ENCODE measurements at regions not wholly inside any gene's neighbourhood (a gene's known extent, or its start where the extent isn't known, plus 50 kb on each side); places are given as distances from the start of the nearest gene placed in this dataset.

DNA sequence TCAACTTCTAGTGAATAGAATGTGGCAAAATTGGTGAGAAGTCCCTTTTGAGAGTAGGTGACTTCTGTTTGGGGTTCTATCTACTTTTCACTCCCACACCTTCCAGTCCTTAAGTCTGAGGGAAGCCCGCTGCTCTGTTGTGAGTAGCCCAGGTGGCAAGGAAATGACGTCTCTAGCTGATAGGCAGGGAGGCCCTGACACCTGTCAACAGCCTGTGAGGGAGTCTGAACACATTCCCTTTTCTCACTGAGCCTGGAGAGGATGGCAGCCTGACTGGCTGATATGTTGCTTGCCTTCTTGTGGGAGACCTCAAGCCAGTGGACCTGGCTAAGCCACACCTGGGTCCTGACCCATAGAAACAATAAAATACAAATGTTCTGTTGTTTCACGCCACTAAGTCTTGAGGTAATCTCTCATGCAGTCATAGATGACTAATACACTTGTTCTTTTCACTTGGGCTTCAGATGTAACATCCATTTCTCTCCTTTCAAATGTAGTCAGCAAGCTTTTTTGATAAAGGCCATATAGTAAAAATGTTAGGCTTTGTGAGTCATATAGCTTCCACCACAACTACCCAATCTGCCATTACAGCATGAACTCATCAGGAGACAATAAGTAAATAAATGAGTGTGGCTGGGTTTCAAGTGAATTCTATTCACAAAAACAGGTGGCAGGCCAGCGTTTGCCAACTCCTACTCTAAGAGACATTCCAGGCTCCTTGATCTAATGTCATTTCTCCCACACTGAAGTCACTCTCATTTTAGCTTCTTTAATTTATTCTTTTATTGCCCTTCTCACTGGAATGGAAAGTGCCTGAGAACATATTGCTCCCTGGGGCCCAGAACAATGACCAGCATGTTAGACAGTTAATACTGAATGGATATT is 265.1 kb upstream of the MAD2L1 start:
- no peak overlapping the region for H3K27ac ChIP-seq (ENCODE audit: extremely low read length, insufficient read depth, low read length)
- no peak for ATAC-seq
- CTCF ChIA-PET (ENCODE audit: low intra/inter-chr PET ratio, low total read pairs): no interaction called here

More for the DNA sequence above, 265.1 kb upstream of the MAD2L1 start:
- no peaks in the 10 kb centered on the region for H3K36me3 ChIP-seq (replicated peaks in 1 of 2; ENCODE audit: control insufficient read depth in 1 of 2, insufficient read depth in 2 of 2, low read length in 2 of 2)
- no peak for TF ChIP-seq ZSCAN30 (CRISPR knock-in tag; IDR thresholded peaks at IDR 0.05)
- TF ChIP-seq RXRB (CRISPR knock-in tag; IDR thresholded peaks at IDR 0.05; ENCODE audit: borderline replicate concordance): no peak
- TF ChIP-seq RFXANK (CRISPR knock-in tag; IDR thresholded peaks at IDR 0.05): no peak
- TF ChIP-seq ZNF446 (CRISPR knock-in tag; IDR thresholded peaks at IDR 0.05): no peak
- no peak for TF ChIP-seq NFAT5 (CRISPR knock-in tag; IDR thresholded peaks at IDR 0.05)
- TF ChIP-seq NCOA1 (CRISPR knock-in tag; IDR thresholded peaks at IDR 0.05): no peak
- no peak for TF ChIP-seq ZSCAN29 (CRISPR knock-in tag; conservative IDR thresholded peaks at IDR 0.05)
- TF ChIP-seq ZNF501 (CRISPR knock-in tag; IDR thresholded peaks at IDR 0.05): no peak
- TF ChIP-seq ZNF678 (CRISPR knock-in tag; IDR thresholded peaks at IDR 0.05): no peak
- no peak for TF ChIP-seq ZNF660 (CRISPR knock-in tag; IDR thresholded peaks at IDR 0.05; ENCODE audit: borderline replicate concordance, low read depth)
- no peak for TF ChIP-seq ZNF790 (CRISPR knock-in tag; IDR thresholded peaks at IDR 0.05; ENCODE audit: borderline replicate concordance)
- TF ChIP-seq, protein P1, sequence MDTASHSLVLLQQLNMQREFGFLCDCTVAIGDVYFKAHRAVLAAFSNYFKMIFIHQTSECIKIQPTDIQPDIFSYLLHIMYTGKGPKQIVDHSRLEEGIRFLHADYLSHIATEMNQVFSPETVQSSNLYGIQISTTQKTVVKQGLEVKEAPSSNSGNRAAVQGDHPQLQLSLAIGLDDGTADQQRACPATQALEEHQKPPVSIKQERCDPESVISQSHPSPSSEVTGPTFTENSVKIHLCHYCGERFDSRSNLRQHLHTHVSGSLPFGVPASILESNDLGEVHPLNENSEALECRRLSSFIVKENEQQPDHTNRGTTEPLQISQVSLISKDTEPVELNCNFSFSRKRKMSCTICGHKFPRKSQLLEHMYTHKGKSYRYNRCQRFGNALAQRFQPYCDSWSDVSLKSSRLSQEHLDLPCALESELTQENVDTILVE (CRISPR knock-in tag; IDR thresholded peaks at IDR 0.05): no peak
- no peak for TF ChIP-seq ZNF224 (CRISPR knock-in tag; IDR thresholded peaks at IDR 0.05)
- no peak for TF ChIP-seq ZKSCAN5 (CRISPR knock-in tag; IDR thresholded peaks at IDR 0.05)
- no peak for TF ChIP-seq AKAP8 (CRISPR knock-in tag; IDR thresholded peaks at IDR 0.05)
- TF ChIP-seq HCFC1 (IDR thresholded peaks at IDR 0.05; ENCODE audit: low read depth, low read length): no peak
- TF ChIP-seq, protein P2, sequence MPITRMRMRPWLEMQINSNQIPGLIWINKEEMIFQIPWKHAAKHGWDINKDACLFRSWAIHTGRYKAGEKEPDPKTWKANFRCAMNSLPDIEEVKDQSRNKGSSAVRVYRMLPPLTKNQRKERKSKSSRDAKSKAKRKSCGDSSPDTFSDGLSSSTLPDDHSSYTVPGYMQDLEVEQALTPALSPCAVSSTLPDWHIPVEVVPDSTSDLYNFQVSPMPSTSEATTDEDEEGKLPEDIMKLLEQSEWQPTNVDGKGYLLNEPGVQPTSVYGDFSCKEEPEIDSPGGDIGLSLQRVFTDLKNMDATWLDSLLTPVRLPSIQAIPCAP (CRISPR knock-in tag; IDR thresholded peaks at IDR 0.05; ENCODE audit: low read depth): no peak
- H2AFZ ChIP-seq (ENCODE audit: low read length): no peak overlapping the region
- H3K4me2 ChIP-seq (ENCODE audit: low read depth, low read length): no peak overlapping the region
- no peak overlapping the region for H3K9ac ChIP-seq (ENCODE audit: insufficient read depth, low read depth, low read length)
- in situ Hi-C loops (cut with HindIII; ENCODE audit: extremely low pct_ligation_motif_present, low pct_unique_long_range_greater_than_20kb): no loop called here
- no peaks in the 10 kb centered on the region for H3K27me3 ChIP-seq (ENCODE audit: control insufficient read depth in 1 of 2, insufficient read depth in 2 of 2, low read length in 2 of 2)
- intact Hi-C loops (cut with micrococcal nuclease; ENCODE audit: unreplicated experiment): no loop called here
- no peaks in the 10 kb centered on the region for H3K79me2 ChIP-seq (ENCODE audit: insufficient read depth, low read length)
- no peak overlapping the region for H3K4me3 ChIP-seq (replicated peaks in 1 of 3; ENCODE audit: insufficient read depth in 1 of 3, low read depth in 2 of 3, low read length in 3 of 3)
- no peak for FAIRE-seq
- no peak for DNase-seq (ENCODE audit: low spot score)
- POLR2A ChIA-PET: no interaction called here
- 5% methylated on average over 4 of the region's 4 CpGs for WGBS (ENCODE audit: low lambda C conversion rate)
- no peaks in the 10 kb centered on the region for H3K4me1 ChIP-seq (ENCODE audit: insufficient read depth, low read length)
- H4K20me1 ChIP-seq (ENCODE audit: insufficient read depth, low read length): no peaks in the 10 kb centered on the region
- no TSS peak for BruUV-seq (replicated peaks)
- no peaks in the 10 kb centered on the region for H3K9me3 ChIP-seq (ENCODE audit: low read length)

All from HepG2 (cell line).